DND-41 (cell line): ENCODE measurements at regions not wholly inside any gene's neighbourhood (a gene's known extent, or its start where the extent isn't known, plus 50 kb on each side); places are given as distances from the start of the nearest gene placed in this dataset.

Experiments
- ATAC-seq: fragments of 200-7000 bp; cut with Tn5 transposase; 3 replicates; pipeline ENCODE4 v1.9.1; 2021; ENCODE audit warnings: low read depth; ENCODE audit not compliant: insufficient read depth
- DNase-seq: peaks from one replicate; pipeline ENCODE4 v3.0.0-alpha.2; 2020
- H2AFZ ChIP-seq: 2 replicates; pipeline ENCODE4 v1.6.0; 2012; ENCODE audit warnings: low read depth, low read length
- H3K27ac ChIP-seq: 2 replicates; pipeline ENCODE4 v1.5.1; 2012; ENCODE audit warnings: low read length, inconsistent platforms
- H3K27me3 ChIP-seq: fragments of 200-600 bp; sonication (generic); 2 replicates; pipeline ENCODE4 v1.6.0; 2012; ENCODE audit warnings: low read length, mild to moderate bottlenecking, inconsistent platforms; ENCODE audit not compliant: insufficient read depth, poor library complexity
- H3K36me3 ChIP-seq: 2 replicates; pipeline ENCODE4 v1.5.1; 2012; ENCODE audit warnings: low read length, inconsistent platforms; ENCODE audit not compliant: insufficient read depth
- H3K4me1 ChIP-seq: 2 replicates; pipeline ENCODE4 v1.5.1; 2012; ENCODE audit warnings: mild to moderate bottlenecking, low read length; ENCODE audit not compliant: insufficient read depth
- H3K4me2 ChIP-seq: 2 replicates; pipeline ENCODE4 v1.6.0; 2012; ENCODE audit warnings: mild to moderate bottlenecking, moderate library complexity, low read length, inconsistent platforms; ENCODE audit not compliant: insufficient read depth
- H3K4me3 ChIP-seq, 2 experiments: fragments of 200-600 bp in 1 of 2; shearing (Covaris generic) in 1 of 2; 2 replicates each; pipeline ENCODE4 v1.5.1; 2012 to 2016; ENCODE audit warnings: inconsistent platforms in 2 of 2, low read length in 2 of 2, mild to moderate bottlenecking in 2 of 2, low read depth in 1 of 2, moderate library complexity in 1 of 2
- H3K79me2 ChIP-seq: 2 replicates; pipeline ENCODE4 v1.6.0; 2012; ENCODE audit warnings: low read length, inconsistent platforms; ENCODE audit not compliant: insufficient read depth
- H3K9ac ChIP-seq: 2 replicates; pipeline ENCODE4 v1.6.0; 2012; ENCODE audit warnings: low read depth, mild to moderate bottlenecking, inconsistent platforms, low read length, moderate library complexity
- H3K9me3 ChIP-seq: 2 replicates; pipeline ENCODE4 v1.5.1; 2012; ENCODE audit warnings: low read length, moderate library complexity, mild to moderate bottlenecking, inconsistent platforms; ENCODE audit not compliant: insufficient read depth, severe bottlenecking
- H4K20me1 ChIP-seq: 2 replicates; pipeline ENCODE4 v1.6.0; 2012; ENCODE audit warnings: low read length; ENCODE audit not compliant: insufficient read depth
- CTCF ChIP-seq: IDR thresholded peaks from 2 replicates; pipeline ENCODE4 v1.5.1; 2012; ENCODE audit warnings: borderline replicate concordance, low read length, moderate library complexity, mild to moderate bottlenecking; ENCODE audit not compliant: poor library complexity, severe bottlenecking; ENCODE audit errors: extremely low read depth
- EZH2 ChIP-seq: IDR thresholded peaks from 3 replicates; pipeline ENCODE4 v1.6.1; 2012; ENCODE audit warnings: borderline replicate concordance, low read depth, mild to moderate bottlenecking, moderate library complexity, low read length, inconsistent platforms; ENCODE audit not compliant: severe bottlenecking

GRCh38 chr5:117461403-117461802, 886.8 kb upstream of the SEMA6A start:
- no peak for DNase-seq
- H4K20me1 ChIP-seq = no peaks in the 10 kb centered on the region
- H3K4me3 ChIP-seq = no peak overlapping the region
- no peaks in the 10 kb centered on the region for H3K27me3 ChIP-seq
- H3K36me3 ChIP-seq = no peaks in the 10 kb centered on the region
- no peaks in the 10 kb centered on the region for H3K4me1 ChIP-seq
- no peak overlapping the region for H3K4me2 ChIP-seq
- ATAC-seq = no peak
- no peaks in the 10 kb centered on the region for H3K9me3 ChIP-seq
- no peak overlapping the region for H3K9ac ChIP-seq
- no peak overlapping the region for H2AFZ ChIP-seq
- no peak for TF ChIP-seq CTCF
- no peak for TF ChIP-seq EZH2
- H3K27ac ChIP-seq = no peak overlapping the region
- H3K79me2 ChIP-seq = no peaks in the 10 kb centered on the region

- Histone ChIP-seq H3K4me1 (no peaks in the 10 kb centered on the region), H4K20me1 (no peaks in the 10 kb centered on the region), H3K9ac (no peak overlapping the region), H3K27me3 (no peaks in the 10 kb centered on the region), H3K4me2 (no peak overlapping the region), H3K9me3 (no peaks in the 10 kb centered on the region), H3K27ac (no peak overlapping the region), H3K4me3 (no peak overlapping the region), H2AFZ (no peak overlapping the region), H3K36me3 (no peaks in the 10 kb centered on the region), H3K79me2 (no peaks in the 10 kb centered on the region)
- ATAC-seq (no peak), DNase-seq (no peak)
- TF ChIP-seq EZH2 (no peak), CTCF (no peak)
Measured at GRCh38 chr5:117457656-117458055, 883.0 kb upstream of the SEMA6A start.

- Histone ChIP-seq H4K20me1 (no peaks in the 10 kb centered on the region), H3K27me3 (no peaks in the 10 kb centered on the region), H3K4me3 (no peak overlapping the region), H2AFZ (no peak overlapping the region), H3K9ac (no peak overlapping the region), H3K4me2 (no peak overlapping the region), H3K36me3 (no peaks in the 10 kb centered on the region), H3K27ac (no peak overlapping the region), H3K4me1 (no peaks in the 10 kb centered on the region), H3K79me2 (no peaks in the 10 kb centered on the region), H3K9me3 (no peaks in the 10 kb centered on the region)
- ATAC-seq = no peak
- no peak for DNase-seq
- no peak for TF ChIP-seq CTCF
- no peak for TF ChIP-seq EZH2
Measured at GRCh38 chr5:117456866-117457470, 882.3 kb upstream of the SEMA6A start.
